ENCODE measurements at regions not wholly inside any gene's neighbourhood (a gene's known extent, or its start where the extent isn't known, plus 50 kb on each side); places are given as distances from the start of the nearest gene placed in this dataset.

- TF ChIP-seq POLR2AphosphoS5 (IDR thresholded peaks at IDR 0.05) (no peak), POLR2A (IDR thresholded peaks at IDR 0.05) (no peak), CTCF (IDR thresholded peaks at IDR 0.05) (no peak)
Observed at GRCh38 chr13:112142401-112142930, 75.5 kb downstream of the SOX1 start.
